ENCODE measurements at regions not wholly inside any gene's neighbourhood (a gene's known extent, or its start where the extent isn't known, plus 50 kb on each side); places are given as distances from the start of the nearest gene placed in this dataset.
"Not testable (repeated sequence)": the region's sequence is repeated elsewhere in the genome, so short reads cannot be mapped to it uniquely, and the experiment has no call there.

DNA sequence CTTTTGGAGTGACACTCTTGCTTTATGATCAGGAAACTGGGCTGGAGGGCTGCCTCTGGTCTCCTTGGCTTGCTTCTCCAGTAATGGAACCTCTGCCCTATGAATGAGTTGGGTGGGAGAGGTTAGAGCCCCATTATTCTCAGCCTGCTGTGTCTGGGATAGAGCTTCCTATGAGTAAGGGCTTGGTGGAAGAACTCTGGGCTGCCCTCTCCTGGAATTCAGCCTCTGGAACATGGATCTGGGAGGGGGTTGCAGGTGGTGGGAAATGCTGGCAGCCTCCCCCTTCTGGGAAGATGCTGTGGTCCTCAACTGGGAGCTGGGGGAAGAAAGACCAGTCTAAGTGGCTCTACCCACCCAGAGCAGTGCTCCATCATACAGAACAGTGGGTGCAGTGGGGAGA, 81.8 kb upstream of the SYN3 start:
- no peak for DNase-seq (ENCODE audit: low read depth)

DNA sequence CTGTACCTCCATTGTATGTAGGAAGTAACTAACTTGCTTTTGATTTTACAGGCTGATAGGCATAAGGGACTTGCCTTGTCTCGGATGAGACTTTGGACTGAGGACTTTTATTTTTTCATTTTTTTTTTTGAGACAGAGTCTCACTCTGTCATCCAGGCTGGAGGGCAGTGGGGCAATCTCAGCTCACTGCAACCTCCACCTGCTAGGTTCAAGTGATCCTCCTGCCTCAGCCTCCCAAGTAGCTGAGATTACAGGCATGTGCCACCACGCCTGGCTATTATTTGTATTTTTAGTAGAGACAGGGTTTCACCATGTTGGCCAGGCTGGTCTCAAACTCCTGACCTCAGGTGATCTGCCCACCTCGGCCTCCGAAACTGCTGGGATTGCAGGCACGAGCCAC, 80.2 kb upstream of the SYN3 start:
- DNase-seq (ENCODE audit: low read depth), result not testable (repeated sequence)

DNA sequence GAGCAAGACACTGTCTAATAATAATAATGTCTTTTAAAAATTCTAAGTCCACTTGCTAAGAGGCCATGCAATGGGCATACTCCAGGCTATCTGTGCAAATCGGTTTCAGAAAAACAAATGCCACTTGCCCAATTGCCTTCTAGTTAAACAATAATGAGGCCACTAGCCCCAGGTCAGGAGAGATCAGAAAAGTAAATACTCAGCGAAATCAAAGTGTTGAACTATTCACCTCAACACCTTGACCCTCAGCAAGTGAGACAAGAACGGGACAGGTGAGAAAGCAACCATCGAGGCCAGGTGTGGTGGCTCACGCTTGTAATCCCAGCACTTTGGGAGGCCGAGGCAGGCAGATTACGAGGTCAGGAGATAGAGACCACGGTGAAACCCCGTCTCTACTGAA, 72.3 kb upstream of the SYN3 start:
- no peak for DNase-seq (ENCODE audit: low read depth)

DNA sequence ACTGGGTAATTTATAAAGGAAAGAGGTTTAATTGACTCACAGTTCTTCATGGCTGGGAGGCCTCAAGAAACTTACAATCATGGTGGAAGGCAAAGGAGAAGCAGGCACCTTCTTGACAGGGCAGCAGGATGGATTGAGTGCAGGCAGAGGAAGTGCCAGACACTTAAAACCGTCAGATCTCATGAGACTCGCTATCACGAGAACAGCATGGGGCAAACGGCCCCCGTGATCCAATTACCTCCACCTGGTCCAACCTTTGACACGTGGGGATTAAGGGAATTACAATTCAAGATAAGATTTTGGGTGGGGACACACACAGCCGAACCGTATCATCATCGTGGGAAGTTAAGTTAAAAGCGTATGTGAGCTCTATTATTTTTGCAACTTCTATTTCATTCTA, 71.4 kb upstream of the SYN3 start:
- DNase-seq (ENCODE audit: low read depth), result no peak

DNA sequence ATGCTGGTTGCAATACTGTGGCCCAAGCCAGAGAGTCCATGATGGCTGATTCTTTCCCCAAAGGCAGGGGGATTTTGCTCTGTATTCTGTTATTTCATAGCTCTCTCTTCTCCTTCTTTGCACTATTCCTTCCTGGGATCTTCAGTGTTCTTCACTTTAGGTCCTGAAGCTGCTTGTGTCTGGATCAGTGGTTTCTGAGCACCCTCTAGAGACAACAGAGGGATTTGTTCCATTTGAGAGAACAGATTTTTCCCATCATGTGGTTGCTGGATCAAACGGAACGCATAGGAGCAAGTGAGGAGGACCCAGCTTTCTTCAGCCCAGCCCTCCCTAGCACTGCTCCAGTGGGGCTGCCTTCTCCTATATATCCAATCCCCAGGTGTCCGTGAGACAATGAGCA, 68.7 kb upstream of the SYN3 start:
- DNase-seq (ENCODE audit: low read depth), result no peak

DNA sequence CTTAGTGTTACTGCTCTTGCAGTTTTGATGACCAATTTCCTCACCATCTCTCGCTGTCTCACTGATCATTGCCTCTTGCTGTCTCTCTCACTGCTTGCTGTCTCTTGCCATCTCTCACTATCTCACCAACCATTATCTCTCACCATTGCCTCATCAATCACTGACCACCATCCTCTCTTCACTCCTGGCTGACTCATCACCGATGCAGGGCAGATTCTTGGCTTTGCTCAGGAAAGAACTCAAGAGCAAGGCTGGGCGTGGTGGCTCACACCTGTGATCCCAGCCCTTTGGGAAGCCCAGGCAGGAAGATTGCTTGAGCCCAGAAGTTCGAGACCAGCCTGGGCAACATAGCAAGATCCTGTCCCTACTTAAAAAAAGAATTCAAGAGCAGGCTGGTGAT, 66.3 kb upstream of the SYN3 start:
- DNase-seq (ENCODE audit: low read depth), result no peak

DNA sequence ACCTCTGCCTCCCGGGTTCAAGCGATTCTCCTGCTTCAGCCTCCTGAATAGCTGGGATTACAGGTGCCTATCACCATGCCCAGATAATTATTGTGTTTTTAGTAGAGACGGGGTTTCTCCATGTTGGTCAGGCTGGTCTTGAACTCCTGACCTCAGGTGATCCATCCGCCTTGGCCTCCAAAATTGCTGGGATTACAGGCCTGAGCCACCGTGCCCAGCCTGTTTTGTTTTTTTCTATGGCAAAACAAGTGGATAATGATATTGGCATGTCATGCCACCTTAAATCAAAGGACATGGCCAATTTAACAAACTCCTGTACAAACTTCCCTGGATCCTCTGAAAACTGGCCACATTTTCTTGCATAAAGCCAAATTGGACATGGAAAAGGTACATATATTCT, 64.3 kb upstream of the SYN3 start:
- DNase-seq (ENCODE audit: low read depth), result not testable (repeated sequence)

DNA sequence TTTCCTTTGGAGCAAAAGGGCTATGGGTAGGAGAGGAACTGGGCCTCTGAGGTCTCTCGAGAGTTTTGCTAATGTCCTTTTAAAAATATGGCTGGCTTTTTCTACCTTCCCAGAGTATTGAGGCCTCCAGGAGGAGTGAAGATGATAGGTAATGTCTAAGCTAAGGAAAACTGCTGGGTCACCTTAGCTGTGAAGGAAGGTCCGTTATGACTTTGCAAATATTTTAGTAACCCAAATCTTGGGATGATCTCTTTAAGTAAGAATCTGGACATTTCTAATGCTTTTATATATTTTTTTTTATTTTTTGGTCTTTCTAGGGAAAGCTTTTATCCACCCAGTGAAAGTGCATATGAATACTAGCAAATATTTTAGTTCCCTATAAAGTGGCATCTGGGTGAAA, 60.9 kb upstream of the SYN3 start:
- no peak for DNase-seq (ENCODE audit: low read depth)

DNA sequence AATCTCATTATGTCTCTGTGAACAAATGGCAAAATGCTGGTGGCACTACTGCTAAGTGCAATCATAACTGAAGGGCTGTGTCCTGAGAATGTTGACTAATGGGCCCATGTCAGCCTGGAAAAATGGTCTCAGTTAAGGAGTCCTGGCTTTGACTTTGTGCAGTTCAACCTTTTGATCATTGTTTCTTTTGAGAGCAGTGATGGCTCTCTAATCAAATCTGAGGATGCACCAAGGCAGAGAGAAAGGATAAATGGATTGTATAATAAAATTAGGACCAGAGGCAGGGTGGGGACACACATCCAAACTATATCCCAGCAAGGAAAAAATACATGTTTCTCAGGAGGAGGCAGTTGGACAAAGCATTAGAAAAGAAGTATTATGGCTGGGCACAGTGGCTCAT, 59.6 kb upstream of the SYN3 start:
- no peak for DNase-seq (ENCODE audit: low read depth)

DNA sequence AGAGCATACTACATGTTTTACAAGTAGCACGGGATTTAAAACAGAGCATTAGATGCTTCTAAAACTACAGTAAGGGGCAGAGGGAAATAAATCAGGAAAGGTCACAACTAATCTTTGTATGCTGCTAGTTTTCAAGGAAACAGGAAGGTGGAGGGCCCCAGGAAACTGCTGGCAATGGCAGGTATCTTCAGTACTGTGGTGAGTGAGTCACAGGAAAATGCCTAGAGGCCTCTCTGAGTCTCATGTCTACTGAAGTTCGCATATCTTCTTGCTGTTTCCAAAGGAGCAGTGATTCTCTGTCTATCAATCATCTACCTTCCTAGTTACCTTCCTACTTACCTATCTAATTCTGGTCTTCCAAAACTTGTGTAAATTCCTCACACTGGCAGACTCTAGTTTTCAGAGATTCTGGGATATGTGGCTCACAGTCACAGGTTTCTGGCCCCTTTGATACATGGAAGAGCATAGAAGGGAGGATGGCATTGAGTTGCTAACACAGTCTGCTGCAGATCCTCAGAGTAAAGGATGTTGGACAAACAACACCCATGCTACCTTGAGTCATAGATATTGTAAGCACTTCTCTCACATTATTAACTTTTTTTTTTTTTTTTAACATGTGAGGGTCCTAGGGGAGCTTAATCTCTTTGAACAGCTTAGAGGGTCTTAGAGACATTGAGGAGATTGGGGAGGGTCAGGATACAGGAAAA, 58.8 kb upstream of the SYN3 start:
- DNase-seq (ENCODE audit: low read depth), result no peak

DNA sequence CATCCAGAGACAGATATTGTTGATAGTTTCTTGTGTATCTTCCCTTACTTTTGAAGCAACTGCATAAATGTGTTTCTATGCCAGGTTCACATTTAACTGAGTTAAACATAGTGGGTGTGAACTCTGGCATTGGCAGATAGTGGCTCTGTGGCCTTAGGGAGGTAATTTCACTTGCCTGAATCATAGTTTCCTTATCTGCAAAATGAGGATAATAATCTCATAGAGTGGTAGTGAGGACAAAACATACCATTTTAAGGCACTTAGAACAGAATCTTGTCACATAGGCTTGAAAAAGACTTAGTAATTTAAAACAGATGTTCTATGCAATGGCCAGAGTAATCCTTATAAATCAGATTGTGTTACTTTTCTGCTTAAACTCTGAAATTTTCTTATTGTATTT, 56.4 kb upstream of the SYN3 start:
- no peak for DNase-seq (ENCODE audit: low read depth)

DNA sequence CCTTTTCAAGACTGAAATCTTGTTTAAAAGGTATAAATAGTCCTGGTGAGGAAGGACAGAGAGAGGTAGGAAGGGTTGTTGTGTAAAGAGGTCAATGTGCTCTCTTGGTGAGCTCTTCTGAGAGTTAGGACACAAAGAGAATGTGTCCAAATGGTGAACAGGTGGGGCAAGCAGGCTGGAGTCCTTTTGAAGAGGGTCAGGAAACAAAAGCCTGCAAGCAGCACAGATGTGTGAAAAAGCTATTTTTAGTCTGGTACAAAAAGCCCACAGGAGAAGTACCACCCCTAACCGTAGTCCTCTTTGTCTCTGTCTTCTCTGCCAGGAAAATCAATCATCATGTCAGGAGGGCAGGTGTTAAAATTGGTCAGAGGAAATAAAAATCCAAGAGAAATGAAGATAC, 54.4 kb upstream of the SYN3 start:
- DNase-seq (ENCODE audit: low read depth), result no peak

DNA sequence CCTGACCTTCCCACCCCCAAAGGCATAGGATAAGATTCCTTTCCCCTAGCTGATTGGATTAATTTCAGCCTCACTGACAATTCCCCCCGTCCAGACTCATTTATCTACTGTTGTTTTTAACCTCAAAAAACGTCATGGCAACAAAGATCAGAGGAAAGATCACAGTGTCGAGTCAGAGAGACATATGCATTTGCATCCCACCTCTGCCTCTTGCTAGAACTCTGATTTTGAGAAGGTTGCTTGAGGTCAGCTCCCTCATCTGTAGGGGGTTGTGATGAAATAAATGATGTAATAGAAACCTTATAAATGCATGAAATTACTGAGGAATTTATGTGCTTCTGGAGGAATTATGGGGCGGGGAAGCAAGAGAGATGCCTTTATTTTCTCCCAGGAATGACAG, 53.3 kb upstream of the SYN3 start:
- DNase-seq (ENCODE audit: low read depth), result no peak

DNA sequence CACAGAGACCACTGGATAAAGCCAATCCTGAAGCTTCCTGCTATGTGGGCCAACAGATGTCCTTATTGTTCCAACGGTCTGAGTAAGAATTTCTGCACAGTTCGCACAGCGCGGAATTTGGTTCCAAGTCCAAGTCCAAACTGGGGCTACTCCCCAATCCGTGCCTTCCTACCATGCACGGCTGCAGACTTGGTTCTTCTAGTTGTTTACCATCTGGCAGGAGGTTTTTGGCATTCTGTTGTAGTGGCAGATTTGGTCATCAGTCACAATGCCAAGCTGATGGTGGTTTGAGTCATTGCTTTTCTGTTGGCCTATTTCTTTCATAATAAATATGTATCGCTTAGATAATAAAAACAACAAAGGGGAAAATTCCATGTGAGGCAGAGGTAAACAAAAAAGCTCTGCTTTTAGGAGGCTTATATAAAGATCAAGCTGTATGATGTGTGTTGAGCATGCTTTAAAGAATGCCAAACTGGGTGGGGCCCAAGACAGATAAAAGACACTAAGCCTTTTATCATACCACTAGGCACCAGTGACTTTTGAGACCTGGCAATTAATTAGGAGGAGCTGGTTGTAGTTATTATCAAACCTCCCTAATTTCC, 52.5 kb upstream of the SYN3 start:
- DNase-seq (ENCODE audit: low read depth), result no peak

DNA sequence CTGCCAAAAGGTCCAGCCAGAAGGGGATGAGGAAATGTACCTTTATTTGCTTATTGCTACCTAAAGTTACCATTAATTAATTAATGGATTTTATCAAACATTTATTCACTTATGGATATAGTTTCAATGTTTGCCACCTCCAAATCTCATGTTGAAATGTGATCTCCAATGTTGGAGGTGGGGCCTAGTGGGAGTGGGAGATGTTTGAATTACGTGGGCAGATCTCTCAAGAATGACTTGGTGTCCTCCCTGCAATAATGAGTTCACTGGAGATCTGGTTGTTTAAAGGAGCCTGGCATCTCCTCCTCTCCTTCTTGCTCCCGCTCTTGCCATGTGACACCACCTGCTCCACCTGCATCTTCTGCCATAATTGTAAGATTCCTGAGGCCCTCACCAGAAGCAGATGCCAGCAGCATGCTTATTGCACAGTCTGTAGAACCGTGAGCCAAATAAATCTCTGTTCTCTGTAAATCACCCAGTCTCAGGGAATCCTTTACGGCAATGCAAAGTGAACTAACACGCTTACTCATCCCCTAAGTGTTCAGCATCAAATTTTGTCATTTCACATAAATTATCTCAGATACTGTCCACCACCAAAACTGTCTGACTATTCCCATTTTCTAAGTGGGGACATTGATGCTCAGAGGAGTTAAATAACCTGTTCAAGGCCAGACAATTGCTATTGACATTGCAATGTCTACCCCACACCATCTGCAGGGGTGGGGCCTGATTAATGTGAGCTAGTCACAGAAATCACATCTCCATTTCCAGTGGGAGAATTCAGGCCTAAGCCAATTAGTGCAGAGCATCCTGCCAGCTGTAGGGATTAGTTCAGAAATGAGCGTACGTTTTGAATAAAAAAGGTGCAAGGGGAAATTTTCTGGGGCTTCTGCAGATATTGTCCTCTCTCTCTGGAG, 51.6 kb upstream of the SYN3 start:
- DNase-seq (ENCODE audit: low read depth), result no peak

DNA sequence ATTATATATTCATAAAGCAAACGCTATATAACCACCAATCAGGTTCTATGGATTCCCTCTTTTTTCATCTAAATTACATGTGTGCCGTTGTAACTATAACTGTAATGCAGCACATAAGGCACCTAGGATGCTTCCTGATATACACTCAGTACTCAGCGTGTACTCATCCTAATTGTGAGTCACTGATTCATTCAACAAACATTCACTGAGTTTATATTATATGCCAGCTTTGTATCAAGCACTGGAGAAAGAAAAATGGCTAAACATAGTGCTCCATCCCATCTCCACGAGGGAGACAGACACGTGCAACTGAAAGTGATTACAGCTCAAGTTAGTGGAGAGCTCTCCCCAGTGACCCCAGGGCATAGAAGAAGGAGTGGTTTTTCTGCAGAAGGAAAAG, 49.9 kb upstream of the SYN3 start:
- DNase-seq (ENCODE audit: low read depth), result no peak
